SK-N-SH (cell line): ENCODE measurements at regions not wholly inside any gene's neighbourhood (a gene's known extent, or its start where the extent isn't known, plus 50 kb on each side); places are given as distances from the start of the nearest gene placed in this dataset.

Source experiments
- CTCF ChIA-PET: fragments of 300-600, 350-600 bp; formaldehyde crosslinking; extraction: SDS; loops from one replicate; lab custom pipeline; 2021; lab: Yijun Ruan, JAX
- POLR2A ChIA-PET: fragments of 350-600 bp; sonication (Branson Sonifier 250); formaldehyde crosslinking; extraction: SDS; loops from one replicate; lab custom pipeline; 2020; ENCODE audit warnings: antibody characterized with exemption, inconsistent platforms; lab: Yijun Ruan, JAX
- DNase-seq: peaks from one replicate; pipeline ENCODE4 v3.0.0; 2012
- H2AFZ ChIP-seq: fragments of 200-600 bp; sonication (generic); 2 replicates; pipeline ENCODE4 v1.8.1; 2016; ENCODE audit warnings: antibody characterized with exemption, mild to moderate bottlenecking, low read depth
- H3F3A ChIP-seq: fragments of 200-600 bp; sonication (generic); replicated peaks from 2 replicates; pipeline ENCODE3; 2016; ENCODE audit warnings: antibody characterized with exemption, mild to moderate bottlenecking; ENCODE audit not compliant: insufficient read depth
- H3K27ac ChIP-seq, 2 experiments: fragments of 200-500 bp in 1 of 2; fragments of 200-600 bp in 1 of 2; sonication (Bioruptor generic) in 1 of 2; sonication (generic), shearing (Covaris generic) in 1 of 2; 2 replicates each; pipeline versions ENCODE4 v1.5.1 to v1.6.1; 2014 to 2016; ENCODE audit warnings: low read depth in 2 of 2, inconsistent platforms in 1 of 2, low read length in 1 of 2, mild to moderate bottlenecking in 1 of 2, mixed read lengths in 1 of 2
- H3K27me3 ChIP-seq: fragments of 200-600 bp; sonication (generic), shearing (Covaris generic); 2 replicates; pipeline ENCODE4 v1.6.1; 2016; ENCODE audit warnings: mixed run types; ENCODE audit not compliant: insufficient read depth
- H3K36me3 ChIP-seq, 2 experiments: fragments of 200-500 bp in 1 of 2; fragments of 200-600 bp in 1 of 2; sonication (Bioruptor generic) in 1 of 2; sonication (generic) in 1 of 2; replicated peaks in 1 of 2; 2 replicates each; pipeline versions ENCODE3 to v1.5.1; 2014 to 2016; ENCODE audit warnings: low read length in 1 of 2, mild to moderate bottlenecking in 1 of 2; ENCODE audit not compliant: insufficient read depth in 2 of 2, control insufficient read depth in 1 of 2
- H3K4me1 ChIP-seq, 2 experiments: fragments of 200-500 bp in 1 of 2; fragments of 200-600 bp in 1 of 2; sonication (Bioruptor generic) in 1 of 2; sonication (generic), shearing (Covaris generic) in 1 of 2; 2 replicates each; pipeline versions ENCODE4 v1.5.1 to v1.6.1; 2014 to 2016; ENCODE audit warnings: low read depth in 1 of 2, low read length in 1 of 2, mixed run types in 1 of 2; ENCODE audit not compliant: insufficient read depth in 2 of 2, control insufficient read depth in 1 of 2
- H3K4me2 ChIP-seq: fragments of 200-600 bp; sonication (generic), shearing (Covaris generic); 2 replicates; pipeline ENCODE4 v1.6.1; 2017; ENCODE audit warnings: mixed run types
- H3K4me3 ChIP-seq, 2 experiments: fragments of 200-500 bp in 1 of 2; fragments of 200-600 bp in 1 of 2; sonication (Bioruptor generic) in 1 of 2; sonication (generic), shearing (Covaris generic) in 1 of 2; 2 replicates each; pipeline versions ENCODE4 v1.5.1 to v1.8.1; 2014 to 2016; ENCODE audit warnings: low read depth in 2 of 2, inconsistent platforms in 1 of 2, low read length in 1 of 2, mild to moderate bottlenecking in 1 of 2, mixed read lengths in 1 of 2, moderate library complexity in 1 of 2
- H3K79me2 ChIP-seq: fragments of 200-600 bp; sonication (generic); 2 replicates; pipeline ENCODE4 v1.8.1; 2017; ENCODE audit warnings: mild to moderate bottlenecking; ENCODE audit not compliant: insufficient read depth
- H3K9ac ChIP-seq: fragments of 200-600 bp; sonication (generic); 2 replicates; pipeline ENCODE4 v1.6.1; 2017; ENCODE audit warnings: mixed run types
- H3K9me2 ChIP-seq: fragments of 200-600 bp; sonication (generic); 2 replicates; pipeline ENCODE4 v1.6.1; 2017; ENCODE audit warnings: mixed run types
- H3K9me3 ChIP-seq: fragments of 200-600 bp; sonication (generic); 2 replicates; pipeline ENCODE4 v1.6.1; 2017; ENCODE audit warnings: mixed run types, mild to moderate bottlenecking, moderate library complexity
- H4K20me1 ChIP-seq: fragments of 200-600 bp; sonication (generic); 2 replicates; pipeline ENCODE4 v1.6.1; 2017; ENCODE audit warnings: mild to moderate bottlenecking, mixed run types; ENCODE audit not compliant: insufficient read depth
- ELF1 ChIP-seq: IDR thresholded peaks from 2 replicates; pipeline ENCODE4 v1.4.0; 2012
- EP300 ChIP-seq, 2 experiments: IDR thresholded peaks; 2 replicates each; pipeline versions ENCODE4 v1.4.0 to v1.6.1; 2012; ENCODE audit warnings: borderline replicate concordance in 1 of 2, low read depth in 1 of 2, low read length in 1 of 2
- EZH2phosphoT487 ChIP-seq: fragments of 200-600 bp; sonication (generic); IDR thresholded peaks from 2 replicates; pipeline ENCODE4 v1.6.1; 2017; ENCODE audit warnings: low read depth, mixed run types, mild to moderate bottlenecking, antibody characterized with exemption, moderate library complexity, borderline replicate concordance
- FOXJ3 ChIP-seq: sonication (generic); formaldehyde crosslinking; IDR thresholded peaks from 2 replicates; pipeline ENCODE4 v1.5.1; 2020; ENCODE audit warnings: mild to moderate bottlenecking, missing genetic modification reagents
- FOXM1 ChIP-seq: IDR thresholded peaks from 2 replicates; pipeline ENCODE4 v1.4.0; 2012; ENCODE audit warnings: low read depth, mild to moderate bottlenecking
- GABPA ChIP-seq: IDR thresholded peaks from 2 replicates; pipeline ENCODE4 v1.4.0; 2012; ENCODE audit warnings: low read depth, mild to moderate bottlenecking
- GATA2 ChIP-seq: sonication (generic); formaldehyde crosslinking; IDR thresholded peaks from 2 replicates; pipeline ENCODE4 v1.5.0; 2020; ENCODE audit warnings: mild to moderate bottlenecking, missing genetic modification reagents
- MXI1 ChIP-seq: IDR thresholded peaks from 2 replicates; pipeline ENCODE4 v1.6.1; 2012; ENCODE audit warnings: mild to moderate bottlenecking, low read depth, low read length, improper control_type of control experiment
- NRF1 ChIP-seq: IDR thresholded peaks from 2 replicates; pipeline ENCODE4 v1.6.1; 2012; ENCODE audit warnings: low read depth, mild to moderate bottlenecking, low read length
- POLR2AphosphoS5 ChIP-seq: IDR thresholded peaks from 2 replicates; pipeline ENCODE4 v1.6.1; 2012; ENCODE audit warnings: low read depth, low read length
- RAD21 ChIP-seq: IDR thresholded peaks from 2 replicates; pipeline ENCODE4 v1.6.1; 2012; ENCODE audit warnings: mild to moderate bottlenecking, low read length
- RFX5 ChIP-seq: IDR thresholded peaks from 2 replicates; pipeline ENCODE4 v1.6.1; 2012; ENCODE audit warnings: mild to moderate bottlenecking, improper control_type of control experiment, low read length
- SIN3A ChIP-seq: IDR thresholded peaks from 2 replicates; pipeline ENCODE4 v1.6.1; 2012; ENCODE audit warnings: low read depth, mild to moderate bottlenecking, low read length, moderate library complexity, borderline replicate concordance
- TAF1 ChIP-seq: IDR thresholded peaks from 2 replicates; pipeline ENCODE4 v1.6.1; 2012; ENCODE audit warnings: low read depth, mild to moderate bottlenecking, low read length, moderate library complexity, borderline replicate concordance
- TEAD4 ChIP-seq: IDR thresholded peaks from 2 replicates; pipeline ENCODE4 v1.4.0; 2012; ENCODE audit warnings: mild to moderate bottlenecking, borderline replicate concordance; ENCODE audit not compliant: insufficient read depth
- YY1 ChIP-seq: IDR thresholded peaks from 2 replicates; pipeline ENCODE4 v1.4.0; 2012; ENCODE audit warnings: low read depth, mild to moderate bottlenecking
- ZBTB33 ChIP-seq: IDR thresholded peaks from 2 replicates; pipeline ENCODE4 v1.4.0; 2012; ENCODE audit warnings: low read depth, borderline replicate concordance
- WGBS: methylation state at CpG from one replicate; pipeline ENCODE4 v1.1.6; 2017; ENCODE audit warnings: low lambda C conversion rate; 5-methylcytosine and 5-hydroxymethylcytosine counted together
- TF ChIP-seq, protein P1 (sequence below): fragments of 150-350 bp; IDR thresholded peaks from 2 replicates; pipeline ENCODE4 v1.6.1; 2016; ENCODE audit warnings: mild to moderate bottlenecking, low read depth, low read length
- TF ChIP-seq, protein P2 (sequence below): IDR thresholded peaks from 2 replicates; pipeline ENCODE4 v1.4.0; 2012; ENCODE audit warnings: low read depth, borderline replicate concordance
- TF ChIP-seq, protein P3 (sequence below): IDR thresholded peaks from 2 replicates; pipeline ENCODE4; 2012

GRCh38 chr10:130709415-130709814 is 573.2 kb downstream of the GLRX3 start:
- Histone ChIP-seq H3K4me3 (no peak overlapping the region), H3K9me2 (no peaks in the 10 kb centered on the region), H3F3A (no peaks in the 10 kb centered on the region), H3K9ac (no peak overlapping the region), H2AFZ (no peak overlapping the region), H3K4me1 (no peaks in the 10 kb centered on the region), H3K4me2 (no peak overlapping the region), H3K27me3 (no peaks in the 10 kb centered on the region), H3K9me3 (no peaks in the 10 kb centered on the region), H3K79me2 (no peaks in the 10 kb centered on the region), H3K36me3 (no peaks in the 10 kb centered on the region), H4K20me1 (no peaks in the 10 kb centered on the region), H3K27ac (no peak overlapping the region)
- CTCF ChIA-PET = no interaction called here
- 10% methylated on average over 2 of the region's 2 CpGs for WGBS
- DNase-seq = no peak
- no peak for TF ChIP-seq EZH2phosphoT487
- TF ChIP-seq, protein P1, sequence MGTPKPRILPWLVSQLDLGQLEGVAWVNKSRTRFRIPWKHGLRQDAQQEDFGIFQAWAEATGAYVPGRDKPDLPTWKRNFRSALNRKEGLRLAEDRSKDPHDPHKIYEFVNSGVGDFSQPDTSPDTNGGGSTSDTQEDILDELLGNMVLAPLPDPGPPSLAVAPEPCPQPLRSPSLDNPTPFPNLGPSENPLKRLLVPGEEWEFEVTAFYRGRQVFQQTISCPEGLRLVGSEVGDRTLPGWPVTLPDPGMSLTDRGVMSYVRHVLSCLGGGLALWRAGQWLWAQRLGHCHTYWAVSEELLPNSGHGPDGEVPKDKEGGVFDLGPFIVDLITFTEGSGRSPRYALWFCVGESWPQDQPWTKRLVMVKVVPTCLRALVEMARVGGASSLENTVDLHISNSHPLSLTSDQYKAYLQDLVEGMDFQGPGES = no peak
- no peak for TF ChIP-seq FOXJ3 (CRISPR knock-in tag)
- no peak for TF ChIP-seq POLR2AphosphoS5
- TF ChIP-seq, protein P2, sequence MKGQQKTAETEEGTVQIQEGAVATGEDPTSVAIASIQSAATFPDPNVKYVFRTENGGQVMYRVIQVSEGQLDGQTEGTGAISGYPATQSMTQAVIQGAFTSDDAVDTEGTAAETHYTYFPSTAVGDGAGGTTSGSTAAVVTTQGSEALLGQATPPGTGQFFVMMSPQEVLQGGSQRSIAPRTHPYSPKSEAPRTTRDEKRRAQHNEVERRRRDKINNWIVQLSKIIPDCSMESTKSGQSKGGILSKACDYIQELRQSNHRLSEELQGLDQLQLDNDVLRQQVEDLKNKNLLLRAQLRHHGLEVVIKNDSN = no peak
- no peak for TF ChIP-seq GABPA
- TF ChIP-seq GATA2 = no peak
- no peak for TF ChIP-seq TAF1
- no peak for TF ChIP-seq ZBTB33
- TF ChIP-seq FOXM1 = no peak
- no peak for TF ChIP-seq MXI1
- TF ChIP-seq SIN3A = no peak
- no peak for TF ChIP-seq EP300 (IDR thresholded peaks at IDR 0.05; ENCODE audit: borderline replicate concordance in 1 of 2, low read depth in 1 of 2, low read length in 1 of 2)
- no peak for TF ChIP-seq NRF1
- TF ChIP-seq RAD21 = no peak
- no peak for TF ChIP-seq TEAD4
- TF ChIP-seq, protein P3, sequence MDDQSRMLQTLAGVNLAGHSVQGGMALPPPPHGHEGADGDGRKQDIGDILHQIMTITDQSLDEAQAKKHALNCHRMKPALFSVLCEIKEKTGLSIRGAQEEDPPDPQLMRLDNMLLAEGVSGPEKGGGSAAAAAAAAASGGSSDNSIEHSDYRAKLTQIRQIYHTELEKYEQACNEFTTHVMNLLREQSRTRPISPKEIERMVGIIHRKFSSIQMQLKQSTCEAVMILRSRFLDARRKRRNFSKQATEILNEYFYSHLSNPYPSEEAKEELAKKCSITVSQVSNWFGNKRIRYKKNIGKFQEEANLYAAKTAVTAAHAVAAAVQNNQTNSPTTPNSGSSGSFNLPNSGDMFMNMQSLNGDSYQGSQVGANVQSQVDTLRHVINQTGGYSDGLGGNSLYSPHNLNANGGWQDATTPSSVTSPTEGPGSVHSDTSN = no peak
- no peak for TF ChIP-seq RFX5
- TF ChIP-seq YY1 = no peak
- no peak for TF ChIP-seq ELF1
- POLR2A ChIA-PET = no interaction called here
